ENCODE measurements at regions not wholly inside any gene's neighbourhood (a gene's known extent, or its start where the extent isn't known, plus 50 kb on each side); places are given as distances from the start of the nearest gene placed in this dataset.

DNA sequence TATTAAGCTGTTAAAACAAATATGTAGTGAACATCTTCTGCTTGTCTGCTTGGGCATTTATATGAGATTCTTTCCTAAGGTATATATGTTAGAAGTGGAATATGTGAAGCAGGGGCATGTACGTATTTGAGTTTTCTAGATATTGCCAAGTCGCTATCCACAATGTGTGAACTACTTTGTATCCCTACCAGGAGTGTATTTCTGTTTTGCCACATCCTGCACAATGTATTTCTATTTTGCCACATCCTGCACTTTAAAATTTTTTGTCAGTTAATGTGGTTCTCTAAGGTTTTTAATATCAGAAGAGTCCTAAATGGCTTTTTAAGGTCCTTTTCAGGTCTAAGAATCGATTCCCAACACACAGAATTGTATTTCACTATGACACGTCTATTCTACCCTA is 141.7 kb upstream of the ATP5MC3 start:
- TF ChIP-seq POLR2A (IDR thresholded peaks at IDR 0.05) = no peak
- TF ChIP-seq, protein P1, sequence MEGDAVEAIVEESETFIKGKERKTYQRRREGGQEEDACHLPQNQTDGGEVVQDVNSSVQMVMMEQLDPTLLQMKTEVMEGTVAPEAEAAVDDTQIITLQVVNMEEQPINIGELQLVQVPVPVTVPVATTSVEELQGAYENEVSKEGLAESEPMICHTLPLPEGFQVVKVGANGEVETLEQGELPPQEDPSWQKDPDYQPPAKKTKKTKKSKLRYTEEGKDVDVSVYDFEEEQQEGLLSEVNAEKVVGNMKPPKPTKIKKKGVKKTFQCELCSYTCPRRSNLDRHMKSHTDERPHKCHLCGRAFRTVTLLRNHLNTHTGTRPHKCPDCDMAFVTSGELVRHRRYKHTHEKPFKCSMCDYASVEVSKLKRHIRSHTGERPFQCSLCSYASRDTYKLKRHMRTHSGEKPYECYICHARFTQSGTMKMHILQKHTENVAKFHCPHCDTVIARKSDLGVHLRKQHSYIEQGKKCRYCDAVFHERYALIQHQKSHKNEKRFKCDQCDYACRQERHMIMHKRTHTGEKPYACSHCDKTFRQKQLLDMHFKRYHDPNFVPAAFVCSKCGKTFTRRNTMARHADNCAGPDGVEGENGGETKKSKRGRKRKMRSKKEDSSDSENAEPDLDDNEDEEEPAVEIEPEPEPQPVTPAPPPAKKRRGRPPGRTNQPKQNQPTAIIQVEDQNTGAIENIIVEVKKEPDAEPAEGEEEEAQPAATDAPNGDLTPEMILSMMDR (IDR thresholded peaks at IDR 0.05) = no peak
